ENCODE measurements at regions not wholly inside any gene's neighbourhood (a gene's known extent, or its start where the extent isn't known, plus 50 kb on each side); places are given as distances from the start of the nearest gene placed in this dataset.
A peak's percentile ranks its signal among the peaks of the same experiment; 100 is the strongest.

- Histone ChIP-seq H4K20me1 (ENCODE audit: insufficient read depth, low read length) (no peaks in the 10 kb centered on the region), H3K27ac (ENCODE audit: low read length) (no peak overlapping the region), H2AFZ (ENCODE audit: low read depth, low read length) (no peak overlapping the region; the same call in 1 of the 2 replicates), H3K4me3 (ENCODE audit: low read length) (no peak overlapping the region), H3K79me2 (ENCODE audit: low read length) (no peaks in the 10 kb centered on the region), H3K27me3 (ENCODE audit: low read depth, low read length) (no peaks in the 10 kb centered on the region), H3K4me2 (ENCODE audit: low read length) (peak overlapping the region; percentile 9; the same call in 1 of the 2 replicates), H3K9me3 (ENCODE audit: insufficient read depth, low read length) (no peaks in the 10 kb centered on the region), H3K36me3 (replicated peaks; ENCODE audit: low read depth, low read length) (peaks cover 5% of the 10 kb centered on the region), H3K4me1 (ENCODE audit: low read length) (peaks cover 12% of the 10 kb centered on the region), H3K9ac (ENCODE audit: low read length) (no peak overlapping the region)
- no peak for TF ChIP-seq EZH2phosphoT487 (IDR thresholded peaks at IDR 0.05; ENCODE audit: low read depth)
- TF ChIP-seq CTCF (IDR thresholded peaks at IDR 0.05; ENCODE audit: low read depth, low read length) = no peak
Measured at GRCh38 chr18:64234321-64234720, 85.4 kb upstream of the LINC00305 start.

GRCh38 chr18:64233851-64234250 is 85.0 kb upstream of the LINC00305 start:
- Histone ChIP-seq H3K9me3 (ENCODE audit: insufficient read depth, low read length) (no peaks in the 10 kb centered on the region), H3K9ac (ENCODE audit: low read length) (no peak overlapping the region), H3K36me3 (replicated peaks; ENCODE audit: low read depth, low read length) (peaks cover 5% of the 10 kb centered on the region), H3K79me2 (ENCODE audit: low read length) (no peaks in the 10 kb centered on the region), H3K4me2 (ENCODE audit: low read length) (no peak overlapping the region), H3K27ac (ENCODE audit: low read length) (no peak overlapping the region), H4K20me1 (ENCODE audit: insufficient read depth, low read length) (no peaks in the 10 kb centered on the region), H3K27me3 (ENCODE audit: low read depth, low read length) (no peaks in the 10 kb centered on the region), H3K4me3 (ENCODE audit: low read length) (no peak overlapping the region), H3K4me1 (ENCODE audit: low read length) (peaks cover 12% of the 10 kb centered on the region), H2AFZ (ENCODE audit: low read depth, low read length) (no peak overlapping the region)
- no peak for TF ChIP-seq CTCF (IDR thresholded peaks at IDR 0.05; ENCODE audit: low read depth, low read length)

- H3K79me2 ChIP-seq (ENCODE audit: low read length) = no peaks in the 10 kb centered on the region
- H3K4me2 ChIP-seq (ENCODE audit: low read length) = no peak overlapping the region
- H3K27ac ChIP-seq (ENCODE audit: low read length) = no peak overlapping the region
- no peaks in the 10 kb centered on the region for H4K20me1 ChIP-seq (ENCODE audit: insufficient read depth, low read length)
- H3K4me1 ChIP-seq (ENCODE audit: low read length) = no peaks in the 10 kb centered on the region
- H3K9me3 ChIP-seq (ENCODE audit: insufficient read depth, low read length) = no peaks in the 10 kb centered on the region
- H3K9ac ChIP-seq (ENCODE audit: low read length) = no peak overlapping the region
- H2AFZ ChIP-seq (ENCODE audit: low read depth, low read length) = no peak overlapping the region
- no peaks in the 10 kb centered on the region for H3K27me3 ChIP-seq (ENCODE audit: low read depth, low read length)
- H3K4me3 ChIP-seq (ENCODE audit: low read length) = no peak overlapping the region
- no peaks in the 10 kb centered on the region for H3K36me3 ChIP-seq (replicated peaks; ENCODE audit: low read depth, low read length)
- no peak for TF ChIP-seq EZH2phosphoT487 (IDR thresholded peaks at IDR 0.05; ENCODE audit: low read depth)
- no peak for TF ChIP-seq CTCF (IDR thresholded peaks at IDR 0.05; ENCODE audit: low read depth, low read length)
Measured at GRCh38 chr18:64220941-64221340, 72.1 kb upstream of the LINC00305 start.

GRCh38 chr18:64219517-64219916 is 70.6 kb upstream of the LINC00305 start:
- Histone ChIP-seq H3K36me3 (replicated peaks; ENCODE audit: low read depth, low read length) (no peaks in the 10 kb centered on the region), H3K4me3 (ENCODE audit: low read length) (no peak overlapping the region), H2AFZ (ENCODE audit: low read depth, low read length) (no peak overlapping the region), H3K27ac (ENCODE audit: low read length) (no peak overlapping the region), H4K20me1 (ENCODE audit: insufficient read depth, low read length) (no peaks in the 10 kb centered on the region), H3K9me3 (ENCODE audit: insufficient read depth, low read length) (no peaks in the 10 kb centered on the region), H3K27me3 (ENCODE audit: low read depth, low read length) (no peaks in the 10 kb centered on the region), H3K4me2 (ENCODE audit: low read length) (no peak overlapping the region), H3K4me1 (ENCODE audit: low read length) (no peaks in the 10 kb centered on the region), H3K9ac (ENCODE audit: low read length) (no peak overlapping the region), H3K79me2 (ENCODE audit: low read length) (no peaks in the 10 kb centered on the region)
- TF ChIP-seq CTCF (IDR thresholded peaks at IDR 0.05; ENCODE audit: low read depth, low read length) (no peak), EZH2phosphoT487 (IDR thresholded peaks at IDR 0.05; ENCODE audit: low read depth) (no peak)

All from OCI-LY3 (cell line).